ENCODE measurements at regions not wholly inside any gene's neighbourhood (a gene's known extent, or its start where the extent isn't known, plus 50 kb on each side); places are given as distances from the start of the nearest gene placed in this dataset.

- H3K9me2 ChIP-seq (ENCODE audit: insufficient read depth) = no peaks in the 10 kb centered on the region
- CTCF ChIA-PET = no interaction called here
- H3K79me2 ChIP-seq (ENCODE audit: insufficient read depth, low read length) = no peaks in the 10 kb centered on the region
- POLR2A ChIA-PET = no interaction called here
- no peaks in the 10 kb centered on the region for H4K20me1 ChIP-seq (ENCODE audit: insufficient read depth)
- DNase-seq (ENCODE audit: low read depth, low spot score) (no peak), ATAC-seq (no peak)
- TF ChIP-seq ZNF274 (IDR thresholded peaks at IDR 0.05; ENCODE audit: low read depth, low read length) = no peak
- TF ChIP-seq EZH2 (IDR thresholded peaks at IDR 0.05) = no peak
- no peak for TF ChIP-seq ZFX (IDR thresholded peaks at IDR 0.05)
- TF ChIP-seq ELF1 (IDR thresholded peaks at IDR 0.05; ENCODE audit: borderline replicate concordance, low read depth) = no peak
- TF ChIP-seq SRF (IDR thresholded peaks at IDR 0.05; ENCODE audit: low read depth) = no peak
- TF ChIP-seq MAX (IDR thresholded peaks at IDR 0.05) = no peak
- no peak for TF ChIP-seq CBX3 (IDR thresholded peaks at IDR 0.05; ENCODE audit: low read depth)
- TF ChIP-seq REST (IDR thresholded peaks at IDR 0.05; ENCODE audit: low read depth) = no peak
- TF ChIP-seq EZH2phosphoT487 (IDR thresholded peaks at IDR 0.05; ENCODE audit: borderline replicate concordance) = no peak
- TF ChIP-seq POLR2AphosphoS5 (IDR thresholded peaks at IDR 0.05; ENCODE audit: low read depth, low read length) = no peak
- no peak for TF ChIP-seq FOSL1 (IDR thresholded peaks at IDR 0.05; ENCODE audit: low read depth)
- no peak for TF ChIP-seq RAD21 (IDR thresholded peaks at IDR 0.05; ENCODE audit: low read depth)
- no peak for TF ChIP-seq TCF7L2 (IDR thresholded peaks at IDR 0.05; ENCODE audit: borderline replicate concordance, extremely low read depth, insufficient read depth, insufficient read length)
- no peak for TF ChIP-seq YY1 (IDR thresholded peaks at IDR 0.05; ENCODE audit: extremely low read depth, insufficient replicate concordance, low read depth, low read length)
- no peak for TF ChIP-seq SIN3A (IDR thresholded peaks at IDR 0.05; ENCODE audit: low read depth)
- no peak for TF ChIP-seq EGR1 (IDR thresholded peaks at IDR 0.05; ENCODE audit: low read depth)
- TF ChIP-seq POLR2A (IDR thresholded peaks at IDR 0.05; ENCODE audit: borderline replicate concordance, extremely low read depth, insufficient read depth, insufficient read length) = no peak
- TF ChIP-seq CTCF (IDR thresholded peaks at IDR 0.05 in 2 of 3, conservative IDR thresholded peaks at IDR 0.05 in 1 of 3; ENCODE audit: borderline replicate concordance in 1 of 3, insufficient read depth in 1 of 3, low read depth in 2 of 3, low read length in 2 of 3) = no peak
- TF ChIP-seq ZBTB33 (IDR thresholded peaks at IDR 0.05; ENCODE audit: extremely low read depth, insufficient replicate concordance, low read length) = no peak
- TF ChIP-seq SP1 (IDR thresholded peaks at IDR 0.05; ENCODE audit: low read depth) = no peak
- intact Hi-C loops (cut with micrococcal nuclease) = no loop called here
- no peaks in the 10 kb centered on the region for H3K36me3 ChIP-seq (ENCODE audit: control insufficient read depth in 1 of 2, insufficient read depth in 2 of 2, low read length in 2 of 2)
- H3K9ac ChIP-seq (ENCODE audit: low read length) = no peak overlapping the region
- no peaks in the 10 kb centered on the region for H3K9me3 ChIP-seq (ENCODE audit: control insufficient read depth in 1 of 2, insufficient read depth in 1 of 2, low read depth in 1 of 2, low read length in 2 of 2)
- peaks cover 0 to 2% of the 10 kb centered on the region in 2 experiments; a peak in 1 of 4 replicates for H3K4me1 ChIP-seq (ENCODE audit: control insufficient read depth in 1 of 2, insufficient read depth in 2 of 2, low read length in 2 of 2)
- H3K4me2 ChIP-seq (ENCODE audit: low read length) = no peak overlapping the region
- RAD21 ChIA-PET (ENCODE audit: low non-redundant PET in 1 of 2, low total read pairs in 2 of 2, uncharacterized antibody in 2 of 2, unreplicated experiment in 2 of 2) = no interaction called here
- H2AFZ ChIP-seq (ENCODE audit: low read depth, low read length, poor library complexity, severe bottlenecking) = no peak overlapping the region
- no peak overlapping the region for H3K4me3 ChIP-seq (replicated peaks in 1 of 2; ENCODE audit: low read depth in 1 of 2, low read length in 2 of 2)
- no peak overlapping the region for H3K27ac ChIP-seq (ENCODE audit: low read depth, low read length)
- no TSS peak for BruUV-seq (replicated peaks)
- H3K27me3 ChIP-seq (ENCODE audit: insufficient read depth, low read length) = peaks cover 33% of the 10 kb centered on the region
Observed at GRCh38 chr17:36730095-36730808, 128.9 kb downstream of the MRM1 start.
